Esophagus muscularis mucosa (tissue), 3 donors: ENCODE measurements at regions not wholly inside any gene's neighbourhood (a gene's known extent, or its start where the extent isn't known, plus 50 kb on each side); places are given as distances from the start of the nearest gene placed in this dataset.

ENCODE experiments used
- POLR2A ChIP-seq: fragments of 450-650 bp; IDR thresholded peaks from one replicate; pipeline ENCODE4 v1.6.1; 2017; ENCODE audit warnings: antibody characterized with exemption, moderate library complexity, mild to moderate bottlenecking, low read depth
- TF ChIP-seq, protein P1 (sequence below), 3 experiments: fragments of 200-600 bp in 2 of 3; fragments of 450-650 bp in 1 of 3; sonication (generic) in 2 of 3; IDR thresholded peaks; one replicate each; pipeline ENCODE4 v1.5.1; 2017 to 2019; ENCODE audit warnings: antibody characterized with exemption in 3 of 3, mild to moderate bottlenecking in 2 of 3, moderate library complexity in 1 of 3

DNA sequence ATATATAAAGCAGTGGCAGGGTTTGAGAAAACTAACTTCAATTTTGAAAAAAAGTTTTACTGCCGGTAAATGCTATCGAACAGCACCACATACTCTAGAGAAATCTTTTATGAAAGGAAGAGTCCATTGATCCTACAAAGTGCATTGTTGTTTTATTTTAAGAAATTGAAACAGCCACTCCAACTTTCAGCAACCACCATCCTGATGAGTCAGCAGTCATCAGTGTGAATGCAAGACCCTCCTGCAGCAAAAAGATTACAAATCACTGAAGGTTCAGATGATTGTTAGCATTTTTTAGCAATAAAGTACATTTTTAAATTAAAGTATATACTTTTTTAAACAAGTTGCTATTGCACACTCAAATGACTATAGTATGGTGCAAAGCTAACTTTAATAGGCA is 1017.7 kb upstream of the CRIM1 start:
- TF ChIP-seq, protein P1, sequence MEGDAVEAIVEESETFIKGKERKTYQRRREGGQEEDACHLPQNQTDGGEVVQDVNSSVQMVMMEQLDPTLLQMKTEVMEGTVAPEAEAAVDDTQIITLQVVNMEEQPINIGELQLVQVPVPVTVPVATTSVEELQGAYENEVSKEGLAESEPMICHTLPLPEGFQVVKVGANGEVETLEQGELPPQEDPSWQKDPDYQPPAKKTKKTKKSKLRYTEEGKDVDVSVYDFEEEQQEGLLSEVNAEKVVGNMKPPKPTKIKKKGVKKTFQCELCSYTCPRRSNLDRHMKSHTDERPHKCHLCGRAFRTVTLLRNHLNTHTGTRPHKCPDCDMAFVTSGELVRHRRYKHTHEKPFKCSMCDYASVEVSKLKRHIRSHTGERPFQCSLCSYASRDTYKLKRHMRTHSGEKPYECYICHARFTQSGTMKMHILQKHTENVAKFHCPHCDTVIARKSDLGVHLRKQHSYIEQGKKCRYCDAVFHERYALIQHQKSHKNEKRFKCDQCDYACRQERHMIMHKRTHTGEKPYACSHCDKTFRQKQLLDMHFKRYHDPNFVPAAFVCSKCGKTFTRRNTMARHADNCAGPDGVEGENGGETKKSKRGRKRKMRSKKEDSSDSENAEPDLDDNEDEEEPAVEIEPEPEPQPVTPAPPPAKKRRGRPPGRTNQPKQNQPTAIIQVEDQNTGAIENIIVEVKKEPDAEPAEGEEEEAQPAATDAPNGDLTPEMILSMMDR (IDR thresholded peaks at IDR 0.05) = no peak
- no peak for TF ChIP-seq POLR2A
